ENCODE measurements at regions not wholly inside any gene's neighbourhood (a gene's known extent, or its start where the extent isn't known, plus 50 kb on each side); places are given as distances from the start of the nearest gene placed in this dataset.

- Histone ChIP-seq H3K27ac (ENCODE audit: low read depth, low read length) (no peak overlapping the region), H3K27me3 (ENCODE audit: insufficient read depth, low read length) (no peaks in the 10 kb centered on the region), H2AFZ (ENCODE audit: low read length, unreplicated experiment) (no peak overlapping the region)
Measured at GRCh38 chr5:54851449-54851848, 133.9 kb downstream of the ESM1 start.

GRCh38 chr5:54848581-54848980 is 136.8 kb downstream of the ESM1 start:
- Histone ChIP-seq H3K79me2 (ENCODE audit: control insufficient read depth, insufficient read depth, low read length, unreplicated experiment) (no peaks in the 10 kb centered on the region), H3K36me3 (ENCODE audit: insufficient read depth, low read length) (no peaks in the 10 kb centered on the region), H3K4me1 (ENCODE audit: control insufficient read depth, insufficient read depth, low read length, unreplicated experiment) (peaks cover 6% of the 10 kb centered on the region), H2AFZ (ENCODE audit: low read length, unreplicated experiment) (no peak overlapping the region), H3K4me3 (ENCODE audit: low read depth, low read length) (no peak overlapping the region), H3K27me3 (ENCODE audit: insufficient read depth, low read length) (no peaks in the 10 kb centered on the region), H3K27ac (ENCODE audit: low read depth, low read length) (no peak overlapping the region)

More at GRCh38 chr5:54851449-54851848, 133.9 kb downstream of the ESM1 start:
- H3K4me1 ChIP-seq (ENCODE audit: control insufficient read depth, insufficient read depth, low read length, unreplicated experiment) = no peaks in the 10 kb centered on the region
- no peaks in the 10 kb centered on the region for H3K36me3 ChIP-seq (ENCODE audit: insufficient read depth, low read length)
- H3K79me2 ChIP-seq (ENCODE audit: control insufficient read depth, insufficient read depth, low read length, unreplicated experiment) = no peaks in the 10 kb centered on the region
- no peak overlapping the region for H3K4me3 ChIP-seq (ENCODE audit: low read depth, low read length)

GRCh38 chr5:54845567-54845941 is 139.8 kb downstream of the ESM1 start:
- Histone ChIP-seq H3K36me3 (ENCODE audit: insufficient read depth, low read length) (no peaks in the 10 kb centered on the region), H3K4me3 (ENCODE audit: low read depth, low read length) (no peak overlapping the region), H3K4me1 (ENCODE audit: control insufficient read depth, insufficient read depth, low read length, unreplicated experiment) (peaks cover 6% of the 10 kb centered on the region), H3K79me2 (ENCODE audit: control insufficient read depth, insufficient read depth, low read length, unreplicated experiment) (no peaks in the 10 kb centered on the region), H3K27ac (ENCODE audit: low read depth, low read length) (no peak overlapping the region), H3K27me3 (ENCODE audit: insufficient read depth, low read length) (no peaks in the 10 kb centered on the region), H2AFZ (ENCODE audit: low read length, unreplicated experiment) (no peak overlapping the region)

DNA sequence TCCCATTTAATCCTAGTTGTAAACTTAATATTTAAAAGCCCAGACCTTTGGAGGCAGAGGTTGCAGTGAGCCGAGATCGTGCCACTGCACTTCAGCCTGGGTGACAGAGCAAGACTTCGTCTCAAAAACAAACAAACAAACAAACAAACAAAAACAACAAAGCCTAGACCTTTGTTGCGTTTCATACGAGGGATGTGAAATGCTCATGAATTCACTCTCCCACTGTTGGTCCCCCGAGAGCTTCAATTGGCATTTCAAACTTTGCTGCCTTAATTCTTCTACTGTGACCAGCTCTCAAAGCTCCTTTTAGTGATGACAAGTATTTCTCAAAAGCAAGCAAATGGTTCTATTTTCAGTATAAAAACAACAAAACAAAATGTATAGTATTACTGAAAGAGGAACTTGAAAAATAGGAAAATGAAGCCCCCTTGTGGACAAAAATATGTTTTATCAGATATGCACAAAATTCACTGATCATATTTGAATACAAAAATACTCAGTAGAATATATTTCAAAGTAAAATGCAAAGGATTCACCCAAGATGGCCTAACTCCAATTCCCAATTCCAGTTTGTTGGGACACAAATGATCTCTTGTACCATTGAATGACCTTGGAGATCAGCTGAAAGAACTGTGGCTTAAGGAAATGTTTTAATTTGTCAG is 140.4 kb downstream of the ESM1 start:
- Histone ChIP-seq H3K27ac (ENCODE audit: low read depth, low read length) (no peak overlapping the region), H3K4me3 (ENCODE audit: low read depth, low read length) (no peak overlapping the region), H3K79me2 (ENCODE audit: control insufficient read depth, insufficient read depth, low read length, unreplicated experiment) (no peaks in the 10 kb centered on the region), H3K4me1 (ENCODE audit: control insufficient read depth, insufficient read depth, low read length, unreplicated experiment) (peaks cover 6% of the 10 kb centered on the region), H3K36me3 (ENCODE audit: insufficient read depth, low read length) (no peaks in the 10 kb centered on the region), H3K27me3 (ENCODE audit: insufficient read depth, low read length) (no peaks in the 10 kb centered on the region), H2AFZ (ENCODE audit: low read length, unreplicated experiment) (no peak overlapping the region)

DNA sequence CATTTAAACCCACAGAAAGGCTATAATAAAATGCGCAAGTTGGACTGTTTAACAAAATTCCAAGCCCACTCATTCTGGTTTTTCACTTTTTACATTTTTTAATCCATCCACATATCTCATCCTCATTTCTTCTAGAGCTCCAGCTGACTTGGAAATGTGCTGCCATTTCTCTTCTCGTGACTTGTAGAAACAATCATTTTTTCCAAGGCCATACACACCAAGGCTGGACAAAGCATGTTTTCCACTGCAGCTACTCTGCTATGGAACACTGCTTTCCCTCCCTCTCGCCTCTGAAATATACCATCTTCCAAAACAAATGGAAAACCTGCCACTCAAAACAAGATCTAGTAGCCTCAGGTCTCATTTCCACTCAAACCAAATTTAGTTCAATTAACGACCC is 141.1 kb downstream of the ESM1 start:
- Histone ChIP-seq H3K36me3 (ENCODE audit: insufficient read depth, low read length) (no peaks in the 10 kb centered on the region), H3K79me2 (ENCODE audit: control insufficient read depth, insufficient read depth, low read length, unreplicated experiment) (no peaks in the 10 kb centered on the region), H3K27ac (ENCODE audit: low read depth, low read length) (no peak overlapping the region), H3K27me3 (ENCODE audit: insufficient read depth, low read length) (no peaks in the 10 kb centered on the region), H3K4me3 (ENCODE audit: low read depth, low read length) (no peak overlapping the region), H3K4me1 (ENCODE audit: control insufficient read depth, insufficient read depth, low read length, unreplicated experiment) (peaks cover 6% of the 10 kb centered on the region), H2AFZ (ENCODE audit: low read length, unreplicated experiment) (no peak overlapping the region)

DNA sequence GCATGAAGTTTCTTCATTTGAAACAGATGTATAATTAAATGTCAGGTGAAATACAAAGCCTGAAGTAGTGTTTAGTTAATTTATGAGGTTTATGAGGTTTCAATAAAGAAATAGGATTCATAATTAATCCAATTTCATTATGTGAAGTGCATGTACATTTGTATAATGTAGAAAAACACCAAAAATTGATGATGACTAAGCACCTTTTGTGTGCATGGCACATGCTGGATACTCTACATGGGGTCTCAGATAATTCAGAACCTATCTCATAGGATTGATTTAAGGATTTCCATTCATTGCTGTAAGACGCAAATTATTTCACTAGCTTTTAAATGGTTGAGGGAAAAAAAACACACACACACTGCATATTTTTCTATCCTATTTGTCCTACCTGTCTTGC is 143.9 kb downstream of the ESM1 start:
- Histone ChIP-seq H3K4me1 (ENCODE audit: control insufficient read depth, insufficient read depth, low read length, unreplicated experiment) (peaks cover 6% of the 10 kb centered on the region), H3K27me3 (ENCODE audit: insufficient read depth, low read length) (no peaks in the 10 kb centered on the region), H3K79me2 (ENCODE audit: control insufficient read depth, insufficient read depth, low read length, unreplicated experiment) (no peaks in the 10 kb centered on the region), H3K36me3 (ENCODE audit: insufficient read depth, low read length) (no peaks in the 10 kb centered on the region), H3K27ac (ENCODE audit: low read depth, low read length) (no peak overlapping the region), H3K4me3 (ENCODE audit: low read depth, low read length) (no peak overlapping the region), H2AFZ (ENCODE audit: low read length, unreplicated experiment) (no peak overlapping the region)

- Histone ChIP-seq H3K4me1 (ENCODE audit: control insufficient read depth, insufficient read depth, low read length, unreplicated experiment) (peaks cover 16% of the 10 kb centered on the region), H3K27me3 (ENCODE audit: insufficient read depth, low read length) (no peaks in the 10 kb centered on the region), H3K27ac (ENCODE audit: low read depth, low read length) (no peak overlapping the region), H3K4me3 (ENCODE audit: low read depth, low read length) (no peak overlapping the region), H2AFZ (ENCODE audit: low read length, unreplicated experiment) (no peak overlapping the region), H3K36me3 (ENCODE audit: insufficient read depth, low read length) (no peaks in the 10 kb centered on the region), H3K79me2 (ENCODE audit: control insufficient read depth, insufficient read depth, low read length, unreplicated experiment) (no peaks in the 10 kb centered on the region)
Measured at GRCh38 chr5:54838843-54839242, 146.6 kb downstream of the ESM1 start.

DNA sequence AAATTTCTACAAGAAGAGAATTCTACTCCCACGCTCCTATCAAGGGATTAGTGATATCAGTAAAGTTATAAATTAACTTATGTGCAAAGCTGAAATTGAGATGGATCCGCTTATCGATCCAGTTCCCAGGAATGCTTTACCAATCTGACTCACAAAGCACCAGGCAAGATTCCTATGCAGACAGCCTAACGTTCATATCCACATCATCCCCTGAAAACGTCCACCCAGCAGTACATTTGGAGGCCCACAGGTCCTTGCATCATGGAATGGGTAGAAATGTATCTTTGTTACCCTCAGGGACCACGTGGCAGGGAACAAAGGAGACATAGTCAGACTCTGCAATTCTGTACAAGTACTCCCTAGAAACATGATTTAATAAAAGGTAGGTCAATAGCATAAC is 147.4 kb downstream of the ESM1 start:
- Histone ChIP-seq H3K36me3 (ENCODE audit: insufficient read depth, low read length) (no peaks in the 10 kb centered on the region), H3K79me2 (ENCODE audit: control insufficient read depth, insufficient read depth, low read length, unreplicated experiment) (no peaks in the 10 kb centered on the region), H3K4me1 (ENCODE audit: control insufficient read depth, insufficient read depth, low read length, unreplicated experiment) (peaks cover 16% of the 10 kb centered on the region), H3K4me3 (ENCODE audit: low read depth, low read length) (no peak overlapping the region), H3K27ac (ENCODE audit: low read depth, low read length) (no peak overlapping the region), H3K27me3 (ENCODE audit: insufficient read depth, low read length) (no peaks in the 10 kb centered on the region), H2AFZ (ENCODE audit: low read length, unreplicated experiment) (no peak overlapping the region)

DNA sequence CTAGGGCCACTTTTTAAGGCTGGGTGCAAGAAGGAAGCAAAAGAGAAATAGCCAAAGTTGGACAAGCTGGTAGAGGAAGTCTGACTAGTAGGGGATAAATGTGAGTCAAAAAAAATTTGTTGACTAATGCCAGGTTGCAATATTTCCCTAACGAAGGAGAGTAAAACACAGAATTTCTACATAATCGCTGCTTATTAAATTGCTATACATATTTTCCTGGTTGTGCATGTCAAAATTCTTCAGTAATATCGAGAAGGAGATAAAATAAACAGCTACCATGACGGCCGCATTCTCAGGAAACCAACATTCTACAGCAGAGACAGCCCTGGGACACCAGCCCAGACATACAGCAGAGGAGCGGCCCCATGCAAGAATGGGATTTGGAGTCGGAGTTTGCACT is 148.3 kb downstream of the ESM1 start:
- no peaks in the 10 kb centered on the region for H3K36me3 ChIP-seq (ENCODE audit: insufficient read depth, low read length)
- no peak overlapping the region for H3K27ac ChIP-seq (ENCODE audit: low read depth, low read length)
- no peak overlapping the region for H3K4me3 ChIP-seq (ENCODE audit: low read depth, low read length)

GRCh38 chr5:54835647-54836046 is 149.7 kb downstream of the ESM1 start:
- Histone ChIP-seq H3K79me2 (ENCODE audit: control insufficient read depth, insufficient read depth, low read length, unreplicated experiment) (no peaks in the 10 kb centered on the region), H3K4me1 (ENCODE audit: control insufficient read depth, insufficient read depth, low read length, unreplicated experiment) (peaks cover 16% of the 10 kb centered on the region), H3K27me3 (ENCODE audit: insufficient read depth, low read length) (no peaks in the 10 kb centered on the region), H3K36me3 (ENCODE audit: insufficient read depth, low read length) (no peaks in the 10 kb centered on the region), H3K4me3 (ENCODE audit: low read depth, low read length) (no peak overlapping the region), H2AFZ (ENCODE audit: low read length, unreplicated experiment) (no peak overlapping the region), H3K27ac (ENCODE audit: low read depth, low read length) (0 out of 2 replicates have a peak overlapping the region, but pooled peaks have one; percentile 11)

More for the DNA sequence above, 148.3 kb downstream of the ESM1 start:
- H2AFZ ChIP-seq (ENCODE audit: low read length, unreplicated experiment) = no peak overlapping the region
- H3K79me2 ChIP-seq (ENCODE audit: control insufficient read depth, insufficient read depth, low read length, unreplicated experiment) = no peaks in the 10 kb centered on the region
- H3K4me1 ChIP-seq (ENCODE audit: control insufficient read depth, insufficient read depth, low read length, unreplicated experiment) = peaks cover 16% of the 10 kb centered on the region
- H3K27me3 ChIP-seq (ENCODE audit: insufficient read depth, low read length) = no peaks in the 10 kb centered on the region

DNA sequence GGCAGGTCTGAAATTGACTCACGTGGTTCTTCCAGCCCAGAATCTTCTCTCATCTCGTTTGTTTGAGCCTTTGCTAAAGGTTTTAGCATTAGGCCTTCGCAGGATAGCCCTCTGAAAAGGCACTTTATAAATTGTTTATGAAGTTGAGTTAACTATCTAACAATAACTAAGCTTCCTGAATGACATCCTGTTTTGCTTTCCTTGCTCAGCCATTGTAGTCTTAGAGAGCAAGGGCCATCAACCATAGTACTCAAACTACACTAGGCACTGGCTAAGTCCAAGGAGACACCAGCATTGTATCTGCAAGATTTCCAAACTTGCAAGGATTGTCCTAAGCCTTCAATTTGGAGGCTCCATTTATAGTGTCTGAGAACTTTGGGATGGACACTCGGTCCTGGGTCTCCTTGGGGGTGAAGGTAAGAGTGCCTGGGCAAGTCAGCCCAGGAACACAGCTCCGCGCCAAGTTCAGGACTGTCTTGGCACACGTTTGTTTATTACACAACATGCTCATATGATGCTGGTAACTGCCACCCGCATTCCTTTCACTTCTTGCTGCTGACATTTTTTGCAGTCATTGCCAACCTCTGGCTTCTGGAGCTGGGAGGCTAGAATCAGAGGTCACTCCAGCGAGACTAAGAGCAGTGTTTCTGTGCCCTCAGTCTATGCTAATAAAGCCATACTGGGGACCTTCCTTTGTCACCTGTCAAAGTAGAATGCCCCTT is 151.1 kb downstream of the ESM1 start:
- no peaks in the 10 kb centered on the region for H3K36me3 ChIP-seq (ENCODE audit: insufficient read depth, low read length)
- peaks cover 16% of the 10 kb centered on the region for H3K4me1 ChIP-seq (ENCODE audit: control insufficient read depth, insufficient read depth, low read length, unreplicated experiment)
- H3K4me3 ChIP-seq (ENCODE audit: low read depth, low read length) = no peak overlapping the region
- H3K27me3 ChIP-seq (ENCODE audit: insufficient read depth, low read length) = no peaks in the 10 kb centered on the region
- no peaks in the 10 kb centered on the region for H3K79me2 ChIP-seq (ENCODE audit: control insufficient read depth, insufficient read depth, low read length, unreplicated experiment)
- H3K27ac ChIP-seq (ENCODE audit: low read depth, low read length) = no peak overlapping the region
- no peak overlapping the region for H2AFZ ChIP-seq (ENCODE audit: low read length, unreplicated experiment)
